Fibroblast of pulmonary artery (primary cell): ENCODE measurements at regions not wholly inside any gene's neighbourhood (a gene's known extent, or its start where the extent isn't known, plus 50 kb on each side); places are given as distances from the start of the nearest gene placed in this dataset.

ENCODE experiments used
- DNase-seq: peaks from one replicate; pipeline ENCODE4 v3.0.0-alpha.2; 2010; ENCODE audit warnings: low read depth
- H3K4me3 ChIP-seq: replicated peaks from 2 replicates; pipeline ENCODE4 v1.5.1; 2011; ENCODE audit warnings: low read depth, mild to moderate bottlenecking, control low read depth, low read length, moderate library complexity
- TF ChIP-seq, protein P1 (sequence below): IDR thresholded peaks from 2 replicates; pipeline ENCODE4 v1.5.1; 2011; ENCODE audit warnings: mild to moderate bottlenecking, control low read depth, low read length, inconsistent platforms; ENCODE audit errors: missing control alignments

DNA sequence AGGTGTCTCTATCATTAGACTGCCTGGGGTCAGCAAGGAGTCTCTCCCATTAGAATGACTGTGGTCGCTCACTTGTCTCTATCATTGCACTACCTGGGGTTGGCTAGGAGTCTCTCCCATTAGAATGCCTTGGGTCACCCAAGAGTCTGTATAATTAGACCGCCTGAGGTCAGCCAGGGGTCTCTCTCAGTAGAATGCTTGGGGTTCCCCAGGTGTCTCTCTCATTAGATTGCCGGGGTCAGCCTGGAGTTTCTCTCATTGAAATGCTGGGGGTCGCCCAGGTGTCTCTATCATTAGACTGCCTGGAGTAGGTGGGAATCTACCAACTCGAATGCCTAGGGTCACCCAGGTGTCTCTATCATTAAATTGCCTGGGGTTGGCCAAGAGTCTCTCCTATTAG lies 2231.6 kb downstream of the TP53TG3F start:
- TF ChIP-seq, protein P1, sequence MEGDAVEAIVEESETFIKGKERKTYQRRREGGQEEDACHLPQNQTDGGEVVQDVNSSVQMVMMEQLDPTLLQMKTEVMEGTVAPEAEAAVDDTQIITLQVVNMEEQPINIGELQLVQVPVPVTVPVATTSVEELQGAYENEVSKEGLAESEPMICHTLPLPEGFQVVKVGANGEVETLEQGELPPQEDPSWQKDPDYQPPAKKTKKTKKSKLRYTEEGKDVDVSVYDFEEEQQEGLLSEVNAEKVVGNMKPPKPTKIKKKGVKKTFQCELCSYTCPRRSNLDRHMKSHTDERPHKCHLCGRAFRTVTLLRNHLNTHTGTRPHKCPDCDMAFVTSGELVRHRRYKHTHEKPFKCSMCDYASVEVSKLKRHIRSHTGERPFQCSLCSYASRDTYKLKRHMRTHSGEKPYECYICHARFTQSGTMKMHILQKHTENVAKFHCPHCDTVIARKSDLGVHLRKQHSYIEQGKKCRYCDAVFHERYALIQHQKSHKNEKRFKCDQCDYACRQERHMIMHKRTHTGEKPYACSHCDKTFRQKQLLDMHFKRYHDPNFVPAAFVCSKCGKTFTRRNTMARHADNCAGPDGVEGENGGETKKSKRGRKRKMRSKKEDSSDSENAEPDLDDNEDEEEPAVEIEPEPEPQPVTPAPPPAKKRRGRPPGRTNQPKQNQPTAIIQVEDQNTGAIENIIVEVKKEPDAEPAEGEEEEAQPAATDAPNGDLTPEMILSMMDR = no peak
- DNase-seq = no peak
- no peak overlapping the region for H3K4me3 ChIP-seq

DNA sequence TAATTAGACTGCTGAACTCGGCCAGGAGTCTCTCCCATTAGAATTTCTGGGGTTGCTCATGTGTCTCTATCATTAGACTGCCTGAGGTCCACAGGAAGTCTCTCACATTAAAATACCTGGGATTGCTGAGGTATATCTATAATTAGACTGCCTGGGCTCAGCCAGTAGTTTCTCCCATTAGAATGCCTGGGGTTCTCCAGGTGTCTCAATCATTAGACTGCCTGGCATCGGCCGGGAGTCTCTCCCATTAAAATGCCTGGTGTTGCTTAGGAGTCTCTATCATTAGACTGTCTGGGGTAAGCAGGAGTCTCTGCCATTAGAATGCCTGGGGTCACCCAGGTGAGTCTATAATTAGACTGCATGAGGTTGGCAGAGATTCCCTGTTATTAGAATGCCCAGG lies 2233.4 kb downstream of the TP53TG3F start:
- TF ChIP-seq, protein P1 = no peak
- H3K4me3 ChIP-seq = no peak overlapping the region
- no peak for DNase-seq

DNA sequence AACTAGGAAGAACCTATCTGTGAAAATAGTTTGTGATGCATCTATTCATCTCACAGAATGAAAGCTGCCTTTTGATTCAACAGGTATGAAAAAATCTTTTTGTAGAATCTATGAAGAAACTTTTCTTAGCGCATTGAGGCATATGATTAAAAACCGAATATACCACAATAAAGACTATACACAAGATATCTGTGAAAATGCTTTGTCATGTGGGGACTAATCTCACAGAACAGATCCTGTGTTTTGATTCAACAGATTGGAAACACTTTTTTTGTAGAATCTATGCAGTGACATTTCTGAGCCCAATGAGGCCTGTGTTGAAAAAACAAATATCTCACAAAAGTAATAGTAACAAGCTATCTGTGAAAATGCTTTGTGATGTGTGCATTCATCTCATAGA lies 2247.5 kb downstream of the TP53TG3F start:
- DNase-seq = no peak
- H3K4me3 ChIP-seq = no peak overlapping the region
- TF ChIP-seq, protein P1 = no peak

DNA sequence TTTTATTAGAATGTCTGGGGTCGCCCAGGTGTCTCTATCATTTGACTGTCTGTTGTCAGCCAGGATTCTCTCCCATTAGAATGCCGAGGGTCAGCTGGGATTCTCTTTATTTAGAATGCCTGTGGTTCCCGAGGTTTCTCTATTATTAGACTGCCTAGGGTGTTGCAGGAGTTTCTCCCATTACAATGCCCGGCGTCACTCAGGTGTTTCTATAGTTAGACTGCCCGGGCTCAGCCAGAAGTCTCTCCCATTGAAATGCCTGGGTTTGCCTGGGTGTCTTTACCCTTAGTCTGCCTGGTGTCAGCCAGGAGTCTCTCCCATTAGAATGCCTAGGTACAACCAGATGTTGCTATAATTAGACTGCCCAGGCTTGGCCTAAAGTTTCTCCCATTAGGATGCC lies 2252.0 kb downstream of the TP53TG3F start:
- DNase-seq = no peak
- no peak overlapping the region for H3K4me3 ChIP-seq
- TF ChIP-seq, protein P1 = no peak

DNA sequence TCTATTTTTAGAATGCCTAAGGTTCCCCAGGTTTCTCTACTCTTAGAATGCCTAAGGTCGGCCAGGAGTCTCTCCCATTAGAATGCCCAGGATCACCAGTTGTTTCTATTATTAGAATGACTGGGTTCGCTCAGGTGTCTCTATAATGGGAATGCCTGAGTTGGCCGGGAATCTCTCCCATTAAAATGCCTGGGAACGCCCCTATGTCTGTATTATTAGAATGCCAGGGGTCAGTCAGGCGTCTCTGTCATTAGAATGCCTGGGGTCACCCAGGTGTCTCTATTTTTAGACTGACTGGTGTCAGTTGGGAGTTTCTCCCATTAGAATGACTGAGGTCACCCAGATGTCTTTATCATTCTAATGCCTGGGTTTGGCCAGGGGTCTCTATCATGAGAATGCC lies 2252.5 kb downstream of the TP53TG3F start:
- no peak overlapping the region for H3K4me3 ChIP-seq
- no peak for DNase-seq
- TF ChIP-seq, protein P1 = no peak

DNA sequence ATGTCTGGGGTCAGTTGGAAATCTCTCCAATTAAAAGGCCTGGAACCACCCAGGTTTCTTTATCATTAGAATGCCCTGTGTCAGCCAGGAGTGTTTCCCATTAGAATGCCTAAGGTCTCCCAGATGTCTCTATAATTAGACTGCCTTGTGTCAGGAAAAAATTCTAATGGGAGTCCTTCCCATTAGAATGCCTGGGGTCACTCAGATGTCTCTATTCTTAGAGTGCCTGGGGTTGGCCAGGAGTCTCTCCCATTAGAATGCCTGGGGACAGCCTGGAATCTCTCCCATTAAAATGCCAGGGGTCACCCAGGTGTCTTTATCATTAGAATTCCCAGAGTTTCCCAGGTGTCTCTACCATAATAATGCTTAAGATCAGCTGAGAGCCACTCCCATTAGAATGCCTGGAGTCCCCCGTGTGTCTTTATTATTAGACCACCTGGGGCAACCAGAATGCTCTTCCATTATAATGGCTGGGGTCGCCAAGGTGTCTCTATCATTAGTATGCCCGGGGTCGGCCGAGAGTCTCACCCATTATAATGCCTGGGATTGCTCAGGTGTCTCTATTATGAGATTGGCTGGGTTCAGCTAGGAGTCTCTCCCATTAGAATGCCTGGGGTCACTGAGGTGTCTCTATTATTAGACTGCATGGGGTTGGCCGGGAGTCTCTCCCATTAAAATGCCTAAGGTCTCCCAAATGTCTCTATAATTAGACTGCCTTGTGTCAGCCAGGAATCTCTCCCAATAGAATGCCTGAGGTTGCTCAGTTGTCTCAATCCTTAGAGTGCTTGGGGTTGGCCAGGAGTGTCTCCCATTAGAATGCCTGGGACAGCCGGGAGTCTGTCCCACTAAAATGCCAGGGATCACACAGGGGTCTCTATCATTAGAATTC lies 2254.6 kb downstream of the TP53TG3F start:
- TF ChIP-seq, protein P1 = no peak
- no peak for DNase-seq
- no peak overlapping the region for H3K4me3 ChIP-seq

DNA sequence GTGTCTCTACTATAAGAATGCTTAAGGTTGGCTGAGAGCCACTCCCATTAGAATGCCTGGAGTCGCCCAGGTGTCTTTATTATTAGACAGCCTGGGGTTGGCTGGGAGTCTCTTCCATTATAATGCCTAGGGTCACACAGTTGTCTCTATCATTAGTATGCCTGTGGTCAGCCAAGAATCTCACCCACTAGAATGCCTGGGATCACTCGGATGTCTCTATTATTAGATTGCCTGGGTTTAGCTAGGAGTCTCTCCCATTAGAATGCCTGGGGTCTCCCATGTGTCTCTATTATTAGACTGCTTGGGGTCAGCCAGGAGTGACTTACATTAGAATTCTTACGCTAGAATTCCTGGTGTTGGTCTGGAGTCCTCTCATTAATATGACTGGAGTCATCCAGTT lies 2255.3 kb downstream of the TP53TG3F start:
- no peak overlapping the region for H3K4me3 ChIP-seq
- TF ChIP-seq, protein P1 = no peak

More for the DNA sequence above, 2255.3 kb downstream of the TP53TG3F start:
- no peak for DNase-seq
